ENCODE measurements at regions not wholly inside any gene's neighbourhood (a gene's known extent, or its start where the extent isn't known, plus 50 kb on each side); places are given as distances from the start of the nearest gene placed in this dataset.
A peak's percentile ranks its signal among the peaks of the same experiment; 100 is the strongest.
"Not testable (repeated sequence)": the region's sequence is repeated elsewhere in the genome, so short reads cannot be mapped to it uniquely, and the experiment has no call there.

GRCh38 chr7:149930374-149931068 lies 56.8 kb downstream of the ATP6V0E2 start:
- DNase-seq, result not testable (repeated sequence)

DNA sequence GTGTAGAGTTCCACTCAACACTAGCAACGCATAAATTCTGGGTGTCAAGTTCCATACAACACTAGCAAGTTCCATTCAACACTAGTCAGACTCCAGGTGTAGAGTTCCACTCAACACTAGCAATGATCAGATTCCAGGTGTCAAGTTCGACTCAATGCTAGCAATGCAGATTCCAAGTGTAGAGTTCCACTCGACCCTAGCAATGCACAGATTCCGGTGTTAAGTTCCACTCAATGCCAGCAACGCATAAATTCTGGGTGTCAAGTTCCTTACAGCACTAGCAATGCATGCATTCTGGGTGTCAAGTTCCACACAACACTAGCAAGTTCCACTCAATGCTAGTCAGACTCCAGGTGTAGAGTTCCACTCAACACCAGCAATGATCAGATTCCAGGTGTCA lies 60.0 kb downstream of the ATP6V0E2 start:
- not testable (repeated sequence) for DNase-seq

DNA sequence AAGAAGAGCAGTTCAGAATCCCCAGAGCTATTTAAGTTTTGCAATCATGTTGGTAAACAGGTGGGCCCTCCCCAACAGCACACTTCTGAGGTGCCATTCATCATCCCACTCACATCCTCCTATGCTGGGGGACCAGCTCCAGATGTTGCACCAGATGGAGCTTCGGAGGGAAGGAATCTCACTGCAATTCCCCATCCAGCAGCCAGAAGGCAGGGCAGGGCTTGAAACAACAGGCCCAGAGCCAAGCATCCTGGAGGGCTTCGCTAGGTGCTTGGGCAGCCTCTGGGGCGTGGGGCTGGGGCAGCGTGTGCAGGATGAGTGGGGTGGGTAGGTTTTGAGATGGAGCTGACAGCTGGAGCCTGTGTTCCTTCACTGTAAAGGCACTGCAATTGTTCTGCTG lies 73.6 kb downstream of the ATP6V0E2 start:
- DNase-seq, result not testable (repeated sequence)

DNA sequence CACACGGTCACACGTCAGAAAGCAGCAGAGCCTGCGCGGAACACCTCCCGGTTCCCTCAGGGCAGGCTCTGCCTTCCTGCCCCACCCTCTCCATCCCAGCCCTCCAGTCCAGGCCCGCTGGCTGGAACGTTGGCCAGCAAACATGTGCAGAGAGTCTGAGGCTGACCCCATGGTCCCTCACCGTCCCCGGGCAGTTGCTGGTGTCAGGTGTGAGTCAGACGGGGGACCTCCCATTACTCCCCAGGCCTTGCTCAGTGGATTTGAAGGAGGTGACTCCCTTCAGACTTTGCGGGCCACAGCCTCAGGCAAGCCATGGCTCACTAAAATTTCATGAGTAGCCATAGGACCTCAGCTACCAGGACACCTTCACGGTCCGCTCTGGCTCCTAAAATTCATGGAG lies 74.7 kb downstream of the ATP6V0E2 start:
- DNase-seq, result not testable (repeated sequence)

DNA sequence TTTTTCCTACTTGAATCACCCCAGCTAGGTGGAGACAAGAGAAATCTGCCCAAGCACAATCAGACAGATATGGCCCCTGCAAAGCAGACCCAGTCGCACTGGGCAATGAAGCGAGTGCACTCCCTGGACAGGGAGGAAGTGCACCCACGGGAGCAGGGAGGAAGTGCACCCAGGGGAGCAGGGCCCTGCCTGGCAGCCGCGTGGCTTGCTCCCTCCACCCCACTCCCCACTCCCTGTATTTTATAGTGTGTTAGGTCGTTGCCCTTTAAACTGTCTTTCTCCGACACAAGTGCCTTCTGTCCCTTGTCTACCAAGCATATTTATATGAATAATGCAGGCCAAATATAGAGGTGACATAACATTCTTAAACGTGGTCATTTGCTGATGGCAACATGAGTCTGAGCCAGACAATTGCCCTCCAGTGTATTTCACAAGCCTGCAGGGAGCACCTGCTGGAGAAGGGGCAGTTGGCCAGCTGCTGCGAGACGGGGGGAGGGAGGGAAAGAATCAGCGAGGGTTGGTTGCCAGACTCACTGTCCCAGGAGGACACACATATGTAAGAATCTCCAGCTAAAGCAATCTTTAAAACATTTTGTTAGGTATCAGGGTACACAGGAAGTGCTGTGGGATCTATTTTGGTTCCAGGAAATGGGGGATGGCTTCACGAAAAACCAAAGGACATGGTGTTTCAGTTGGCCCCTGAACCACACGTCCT lies 76.3 kb downstream of the ATP6V0E2 start:
- DNase-seq, result not testable (repeated sequence)

- not testable (repeated sequence) for DNase-seq
Measured at GRCh38 chr7:149950578-149950924, 76.8 kb downstream of the ATP6V0E2 start.

GRCh38 chr7:149951579-149951978 lies 77.8 kb downstream of the ATP6V0E2 start:
- peak in 1 of 56 donors; percentile 18 for DNase-seq

GRCh38 chr7:149958880-149959279 lies 85.1 kb downstream of the ATP6V0E2 start:
- not testable (repeated sequence) for DNase-seq

DNA sequence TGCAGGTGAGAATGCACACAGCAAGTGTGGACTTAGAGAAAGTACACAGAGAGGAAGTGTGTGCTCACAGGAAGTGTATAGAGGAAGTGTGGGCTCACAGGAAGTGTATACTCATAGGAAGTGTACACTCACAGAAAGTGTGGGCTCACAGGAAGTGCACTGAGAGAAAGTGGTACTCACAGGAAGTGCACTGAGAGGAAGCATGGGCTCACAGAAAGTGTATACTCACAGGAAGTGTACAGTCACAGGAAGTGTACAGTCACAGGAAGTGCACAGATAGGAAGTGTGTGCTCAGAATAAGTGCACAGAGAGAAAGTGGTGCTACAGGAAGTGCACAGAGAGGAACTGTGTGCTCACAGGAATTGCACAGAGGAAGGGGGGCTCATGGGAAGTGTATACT lies 87.1 kb downstream of the ATP6V0E2 start:
- not testable (repeated sequence) for DNase-seq

GRCh38 chr7:149961878-149962277 lies 88.1 kb downstream of the ATP6V0E2 start:
- DNase-seq, result not testable (repeated sequence)

GRCh38 chr7:149962685-149963319 lies 89.0 kb downstream of the ATP6V0E2 start:
- peak in 2 of 56 donors; percentile 22 to 45 for DNase-seq

- not testable (repeated sequence) for DNase-seq
Measured at GRCh38 chr7:149963985-149964384, 90.2 kb downstream of the ATP6V0E2 start.

DNA sequence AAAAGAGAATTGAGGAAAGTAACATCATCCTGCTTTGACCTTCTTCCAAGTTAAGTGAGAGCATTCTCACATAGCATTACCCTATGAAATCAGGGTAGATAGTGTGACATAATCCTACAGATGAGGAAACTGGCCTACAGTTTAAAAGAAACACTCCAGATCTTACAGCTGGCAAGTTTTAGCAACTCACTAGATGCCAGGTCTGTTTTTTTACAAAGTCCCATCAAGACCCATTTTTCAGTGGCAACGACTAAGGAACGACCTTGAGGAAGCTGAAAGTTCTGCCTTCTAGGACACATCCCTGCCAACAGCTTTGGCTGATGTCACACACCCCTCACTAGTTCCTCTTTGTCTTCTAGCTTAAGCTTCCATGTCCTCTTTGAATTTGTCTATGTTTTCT lies 92.7 kb downstream of the ATP6V0E2 start:
- not testable (repeated sequence) for DNase-seq

DNA sequence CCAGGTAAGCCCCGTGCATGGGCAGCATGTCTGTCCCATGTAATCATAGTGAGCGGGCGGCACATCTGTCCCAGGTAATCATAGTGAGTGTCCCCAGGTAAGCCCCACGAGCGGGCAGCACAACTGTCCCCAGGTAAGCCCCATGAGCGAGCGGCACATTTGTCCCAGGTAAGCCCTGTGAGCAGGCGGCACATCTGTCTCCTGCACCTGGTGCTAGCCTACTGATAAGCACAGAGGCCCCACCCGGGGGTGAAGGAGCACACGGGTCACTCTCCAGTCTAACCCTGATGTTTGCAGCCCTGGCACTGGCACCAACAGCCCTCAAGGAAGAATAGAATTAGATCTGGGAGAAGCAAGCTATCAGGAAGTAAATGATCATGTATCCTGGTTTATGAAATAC lies 99.2 kb downstream of the ATP6V0E2 start:
- DNase-seq, result not testable (repeated sequence)

- not testable (repeated sequence) for DNase-seq
Measured at GRCh38 chr7:149973681-149974080, 99.9 kb downstream of the ATP6V0E2 start.

DNA sequence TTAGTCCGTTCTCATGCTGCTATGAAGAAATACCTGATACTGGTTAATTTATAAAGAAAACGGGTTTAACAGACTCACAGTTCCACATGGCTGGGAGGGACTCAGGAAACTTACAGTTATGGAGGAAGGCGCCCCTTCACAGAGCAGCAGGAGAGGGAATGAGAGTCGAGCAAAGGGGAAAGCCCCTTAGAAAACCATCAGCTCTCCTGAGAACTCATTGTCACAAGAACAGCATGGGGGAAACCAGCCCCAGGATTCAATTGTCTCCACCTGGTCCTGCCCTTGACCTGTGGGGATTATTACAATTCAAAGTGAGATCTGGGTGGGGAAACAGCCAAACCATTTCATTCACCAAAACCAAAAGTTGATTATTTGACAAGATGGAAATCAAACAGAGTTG lies 101.8 kb downstream of the ATP6V0E2 start:
- not testable (repeated sequence) for DNase-seq

- DNase-seq, result not testable (repeated sequence)
Measured at GRCh38 chr7:149978537-149978936, 104.8 kb downstream of the ATP6V0E2 start.

GRCh38 chr7:149978944-149979343 lies 105.2 kb downstream of the ATP6V0E2 start:
- not testable (repeated sequence) for DNase-seq

DNA sequence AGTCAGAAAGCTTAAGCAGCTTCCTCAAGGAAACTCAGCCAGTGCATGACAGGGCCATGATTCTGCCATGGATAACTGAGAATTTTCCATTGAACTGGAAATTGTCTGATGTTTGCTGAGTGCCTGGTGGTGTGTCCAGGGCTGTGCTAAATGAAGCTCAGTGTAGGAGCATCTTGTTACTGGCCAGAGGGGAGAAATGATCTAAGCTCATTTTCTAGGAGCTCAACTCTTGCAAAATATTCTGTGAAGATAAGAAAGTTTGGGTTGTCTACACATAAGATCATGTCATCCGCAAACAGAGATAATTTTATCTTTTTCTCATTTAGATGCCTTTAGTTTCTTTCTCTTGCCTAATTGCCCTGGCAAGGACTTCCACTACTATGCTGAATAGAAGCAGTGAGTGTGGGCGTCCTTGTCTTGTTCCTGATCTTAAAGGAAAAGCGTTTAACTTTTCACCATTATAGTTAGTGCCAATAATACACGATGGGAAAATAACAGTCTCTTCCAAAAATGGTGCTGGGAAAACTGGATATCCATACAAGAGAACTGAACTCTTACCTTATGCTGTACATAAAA lies 108.9 kb downstream of the ATP6V0E2 start:
- not testable (repeated sequence) for DNase-seq

GRCh38 chr7:149986866-149987265 lies 113.1 kb downstream of the ATP6V0E2 start:
- DNase-seq, result not testable (repeated sequence)

GRCh38 chr7:149991652-149992302 lies 118.0 kb downstream of the ATP6V0E2 start:
- not testable (repeated sequence) for DNase-seq
